ENCODE measurements at regions not wholly inside any gene's neighbourhood (a gene's known extent, or its start where the extent isn't known, plus 50 kb on each side); places are given as distances from the start of the nearest gene placed in this dataset.

- H2BK5ac ChIP-seq (ENCODE audit: low read length): no peak overlapping the region
- H4K5ac ChIP-seq (ENCODE audit: low read length): no peak overlapping the region
- H3K23ac ChIP-seq (ENCODE audit: low read length): no peak overlapping the region
- no peaks in the 10 kb centered on the region for H3K27me3 ChIP-seq (ENCODE audit: insufficient read depth, low read length, poor library complexity)
- H3K79me2 ChIP-seq (ENCODE audit: control insufficient read depth, insufficient read depth, low read length): no peaks in the 10 kb centered on the region
- no peak overlapping the region for H3K9ac ChIP-seq (ENCODE audit: low read length)
- no peak overlapping the region for H3K27ac ChIP-seq (ENCODE audit: low read depth, low read length)
- no peak overlapping the region for H3K4me3 ChIP-seq (ENCODE audit: low read length)
- no peak overlapping the region for H2AK5ac ChIP-seq (ENCODE audit: low read length)
- WGBS (ENCODE audit: extremely low coverage, insufficient coverage, low lambda C conversion rate): no CpG with 5 or more reads among the region's 3 CpGs
- DNase-seq: no peak
- H3K18ac ChIP-seq (ENCODE audit: low read length): no peak overlapping the region
- no peak overlapping the region for H2BK15ac ChIP-seq (replicated peaks; ENCODE audit: low read depth)
- H2BK120ac ChIP-seq (ENCODE audit: low read depth, low read length): no peak overlapping the region
- no peak overlapping the region for H3K4ac ChIP-seq (ENCODE audit: low read depth, low read length)
- H3K56ac ChIP-seq (ENCODE audit: low read length): no peak overlapping the region
- no peaks in the 10 kb centered on the region for H3K79me1 ChIP-seq (ENCODE audit: low read length)
- no peaks in the 10 kb centered on the region for H3K36me3 ChIP-seq (ENCODE audit: control insufficient read depth, insufficient read depth, low read length)
- no peak overlapping the region for H3K4me2 ChIP-seq (ENCODE audit: low read length)
- no peaks in the 10 kb centered on the region for H3K4me1 ChIP-seq (ENCODE audit: control insufficient read depth, low read depth, low read length)
- H4K8ac ChIP-seq (ENCODE audit: low read depth, low read length): no peak overlapping the region
Measured at GRCh38 chr11:26019386-26019785, 312.5 kb upstream of the ANO3 start.

DNA sequence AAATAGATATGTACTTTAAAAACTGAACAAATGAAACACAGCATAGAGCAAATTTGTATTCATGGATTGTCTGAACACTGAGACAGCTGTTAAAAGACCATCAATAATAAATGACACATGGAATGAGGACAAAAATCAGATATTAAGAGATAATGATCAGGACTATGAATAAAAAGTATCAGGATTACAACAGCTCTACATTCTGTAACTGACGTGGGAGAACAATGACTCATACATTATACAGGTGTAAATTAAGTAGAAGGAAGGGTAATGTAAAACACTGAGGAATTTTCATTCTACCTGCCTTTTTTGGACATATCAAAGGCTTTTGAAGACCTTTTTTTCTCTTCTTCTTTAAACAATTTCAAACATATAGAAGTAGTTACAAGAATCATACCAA lies 310.9 kb upstream of the ANO3 start:
- Histone ChIP-seq H3K27ac (ENCODE audit: low read depth, low read length) (no peak overlapping the region), H2BK120ac (ENCODE audit: low read depth, low read length) (no peak overlapping the region), H2AK5ac (ENCODE audit: low read length) (no peak overlapping the region), H3K79me1 (ENCODE audit: low read length) (no peaks in the 10 kb centered on the region), H3K4me3 (ENCODE audit: low read length) (no peak overlapping the region), H3K79me2 (ENCODE audit: control insufficient read depth, insufficient read depth, low read length) (no peaks in the 10 kb centered on the region), H3K4ac (ENCODE audit: low read depth, low read length) (no peak overlapping the region), H4K8ac (ENCODE audit: low read depth, low read length) (no peak overlapping the region), H3K36me3 (ENCODE audit: control insufficient read depth, insufficient read depth, low read length) (no peaks in the 10 kb centered on the region), H3K23ac (ENCODE audit: low read length) (no peak overlapping the region), H3K27me3 (ENCODE audit: insufficient read depth, low read length, poor library complexity) (no peaks in the 10 kb centered on the region), H4K5ac (ENCODE audit: low read length) (no peak overlapping the region), H3K18ac (ENCODE audit: low read length) (no peak overlapping the region), H3K4me1 (ENCODE audit: control insufficient read depth, low read depth, low read length) (no peaks in the 10 kb centered on the region), H2BK15ac (replicated peaks; ENCODE audit: low read depth) (no peak overlapping the region), H3K4me2 (ENCODE audit: low read length) (no peak overlapping the region), H3K9ac (ENCODE audit: low read length) (no peak overlapping the region), H3K56ac (ENCODE audit: low read length) (no peak overlapping the region), H2BK5ac (ENCODE audit: low read length) (no peak overlapping the region)
- DNase-seq: peak; percentile 5
- WGBS (ENCODE audit: extremely low coverage, insufficient coverage, low lambda C conversion rate): no CpG with 5 or more reads among the region's 1 CpG

GRCh38 chr11:26023057-26023456 lies 308.9 kb upstream of the ANO3 start:
- Histone ChIP-seq H2AK5ac (ENCODE audit: low read length) (no peak overlapping the region), H3K23ac (ENCODE audit: low read length) (no peak overlapping the region), H3K36me3 (ENCODE audit: control insufficient read depth, insufficient read depth, low read length) (no peaks in the 10 kb centered on the region), H2BK15ac (replicated peaks; ENCODE audit: low read depth) (no peak overlapping the region), H3K4me3 (ENCODE audit: low read length) (no peak overlapping the region), H3K18ac (ENCODE audit: low read length) (no peak overlapping the region), H3K9ac (ENCODE audit: low read length) (no peak overlapping the region), H3K56ac (ENCODE audit: low read length) (no peak overlapping the region), H4K5ac (ENCODE audit: low read length) (no peak overlapping the region), H3K4me2 (ENCODE audit: low read length) (no peak overlapping the region), H3K4ac (ENCODE audit: low read depth, low read length) (no peak overlapping the region), H2BK5ac (ENCODE audit: low read length) (no peak overlapping the region), H3K79me2 (ENCODE audit: control insufficient read depth, insufficient read depth, low read length) (no peaks in the 10 kb centered on the region), H3K27me3 (ENCODE audit: insufficient read depth, low read length, poor library complexity) (no peaks in the 10 kb centered on the region), H3K79me1 (ENCODE audit: low read length) (no peaks in the 10 kb centered on the region), H3K4me1 (ENCODE audit: control insufficient read depth, low read depth, low read length) (no peaks in the 10 kb centered on the region), H2BK120ac (ENCODE audit: low read depth, low read length) (no peak overlapping the region), H3K27ac (ENCODE audit: low read depth, low read length) (no peak overlapping the region), H4K8ac (ENCODE audit: low read depth, low read length) (no peak overlapping the region)
- no CpG with 5 or more reads among the region's 2 CpGs for WGBS (ENCODE audit: extremely low coverage, insufficient coverage, low lambda C conversion rate)
- DNase-seq: no peak

GRCh38 chr11:26025676-26026075 lies 306.3 kb upstream of the ANO3 start:
- no peaks in the 10 kb centered on the region for H3K36me3 ChIP-seq (ENCODE audit: control insufficient read depth, insufficient read depth, low read length)
- no peak overlapping the region for H3K56ac ChIP-seq (ENCODE audit: low read length)
- H2BK15ac ChIP-seq (replicated peaks; ENCODE audit: low read depth): no peak overlapping the region
- no peak overlapping the region for H3K4me2 ChIP-seq (ENCODE audit: low read length)
- no peak overlapping the region for H4K5ac ChIP-seq (ENCODE audit: low read length)
- no peak overlapping the region for H3K18ac ChIP-seq (ENCODE audit: low read length)
- no peak overlapping the region for H3K23ac ChIP-seq (ENCODE audit: low read length)
- no peak overlapping the region for H3K4ac ChIP-seq (ENCODE audit: low read depth, low read length)
- H2BK5ac ChIP-seq (ENCODE audit: low read length): no peak overlapping the region
- DNase-seq: no peak
- no peaks in the 10 kb centered on the region for H3K27me3 ChIP-seq (ENCODE audit: insufficient read depth, low read length, poor library complexity)
- no peaks in the 10 kb centered on the region for H3K79me1 ChIP-seq (ENCODE audit: low read length)
- H2AK5ac ChIP-seq (ENCODE audit: low read length): no peak overlapping the region
- H3K4me3 ChIP-seq (ENCODE audit: low read length): no peak overlapping the region
- no peaks in the 10 kb centered on the region for H3K79me2 ChIP-seq (ENCODE audit: control insufficient read depth, insufficient read depth, low read length)
- H3K27ac ChIP-seq (ENCODE audit: low read depth, low read length): no peak overlapping the region
- H2BK120ac ChIP-seq (ENCODE audit: low read depth, low read length): no peak overlapping the region
- H3K4me1 ChIP-seq (ENCODE audit: control insufficient read depth, low read depth, low read length): no peaks in the 10 kb centered on the region
- H4K8ac ChIP-seq (ENCODE audit: low read depth, low read length): no peak overlapping the region
- H3K9ac ChIP-seq (ENCODE audit: low read length): no peak overlapping the region
- WGBS (ENCODE audit: extremely low coverage, insufficient coverage, low lambda C conversion rate): no CpG with 5 or more reads among the region's 2 CpGs

DNA sequence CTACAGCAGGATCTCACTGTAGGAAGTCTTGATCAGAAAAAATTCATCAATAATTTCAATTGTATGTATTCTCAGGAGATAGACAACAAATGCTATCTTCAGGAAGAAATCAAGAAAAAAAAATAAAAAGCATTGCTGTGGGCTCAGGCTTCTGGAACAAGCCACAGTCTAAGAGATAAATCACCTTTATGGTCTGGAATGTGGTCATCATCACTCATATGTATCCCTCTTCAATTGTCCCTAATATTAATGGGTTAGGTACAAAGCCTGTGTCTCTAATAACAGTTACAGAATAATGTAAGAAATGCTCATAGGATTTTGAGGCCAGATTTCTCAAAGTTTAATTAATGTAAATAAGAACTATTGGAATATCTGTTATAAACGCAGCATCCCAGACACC lies 305.9 kb upstream of the ANO3 start:
- Histone ChIP-seq H3K9ac (ENCODE audit: low read length) (no peak overlapping the region), H4K8ac (ENCODE audit: low read depth, low read length) (no peak overlapping the region), H3K4me2 (ENCODE audit: low read length) (no peak overlapping the region), H2AK5ac (ENCODE audit: low read length) (no peak overlapping the region), H3K4ac (ENCODE audit: low read depth, low read length) (no peak overlapping the region), H3K56ac (ENCODE audit: low read length) (no peak overlapping the region), H2BK15ac (replicated peaks; ENCODE audit: low read depth) (no peak overlapping the region), H4K5ac (ENCODE audit: low read length) (no peak overlapping the region), H2BK120ac (ENCODE audit: low read depth, low read length) (no peak overlapping the region), H3K27ac (ENCODE audit: low read depth, low read length) (no peak overlapping the region), H3K27me3 (ENCODE audit: insufficient read depth, low read length, poor library complexity) (no peaks in the 10 kb centered on the region), H3K36me3 (ENCODE audit: control insufficient read depth, insufficient read depth, low read length) (no peaks in the 10 kb centered on the region), H3K79me2 (ENCODE audit: control insufficient read depth, insufficient read depth, low read length) (no peaks in the 10 kb centered on the region), H2BK5ac (ENCODE audit: low read length) (no peak overlapping the region), H3K23ac (ENCODE audit: low read length) (no peak overlapping the region), H3K79me1 (ENCODE audit: low read length) (no peaks in the 10 kb centered on the region), H3K4me3 (ENCODE audit: low read length) (no peak overlapping the region), H3K4me1 (ENCODE audit: control insufficient read depth, low read depth, low read length) (no peaks in the 10 kb centered on the region), H3K18ac (ENCODE audit: low read length) (no peak overlapping the region)
- WGBS (ENCODE audit: extremely low coverage, insufficient coverage, low lambda C conversion rate): no CpG with 5 or more reads among the region's 1 CpG
- no peak for DNase-seq

GRCh38 chr11:26027887-26028286 lies 304.0 kb upstream of the ANO3 start:
- H3K23ac ChIP-seq (ENCODE audit: low read length): no peak overlapping the region
- no peaks in the 10 kb centered on the region for H3K79me1 ChIP-seq (ENCODE audit: low read length)
- H3K27ac ChIP-seq (ENCODE audit: low read depth, low read length): no peak overlapping the region

More at GRCh38 chr11:26027887-26028286, 304.0 kb upstream of the ANO3 start:
- Histone ChIP-seq H3K4me1 (ENCODE audit: control insufficient read depth, low read depth, low read length) (no peaks in the 10 kb centered on the region), H2BK15ac (replicated peaks; ENCODE audit: low read depth) (no peak overlapping the region), H3K9ac (ENCODE audit: low read length) (no peak overlapping the region), H3K36me3 (ENCODE audit: control insufficient read depth, insufficient read depth, low read length) (no peaks in the 10 kb centered on the region), H3K18ac (ENCODE audit: low read length) (no peak overlapping the region), H3K79me2 (ENCODE audit: control insufficient read depth, insufficient read depth, low read length) (no peaks in the 10 kb centered on the region), H3K4me3 (ENCODE audit: low read length) (no peak overlapping the region), H3K56ac (ENCODE audit: low read length) (no peak overlapping the region), H3K4me2 (ENCODE audit: low read length) (no peak overlapping the region), H3K27me3 (ENCODE audit: insufficient read depth, low read length, poor library complexity) (no peaks in the 10 kb centered on the region), H2BK120ac (ENCODE audit: low read depth, low read length) (no peak overlapping the region), H4K8ac (ENCODE audit: low read depth, low read length) (no peak overlapping the region), H4K5ac (ENCODE audit: low read length) (no peak overlapping the region), H2AK5ac (ENCODE audit: low read length) (no peak overlapping the region), H2BK5ac (ENCODE audit: low read length) (no peak overlapping the region), H3K4ac (ENCODE audit: low read depth, low read length) (no peak overlapping the region)
- DNase-seq: no peak

All from mesendoderm (in vitro differentiated cells).